ENCODE measurements at regions not wholly inside any gene's neighbourhood (a gene's known extent, or its start where the extent isn't known, plus 50 kb on each side); places are given as distances from the start of the nearest gene placed in this dataset.

- 64 to 65% methylated on average over 6 of the region's 6 CpGs for WGBS, 2 donors
- Histone ChIP-seq H3K4me1 (no peaks in the 10 kb centered on the region), H3K4me3 (no peak overlapping the region), H3K9me3 (peaks cover 0 to 30% (median 5%) of the 10 kb centered on the region in 11 donors), H3K36me3 (no peaks in the 10 kb centered on the region), H3K27ac (no peak overlapping the region), H3K27me3 (peaks cover 0 to 13% (median 4%) of the 10 kb centered on the region in 7 donors)
- intact Hi-C loops (cut with DNase I): no loop called here
- DNase-seq (no peak), ATAC-seq (no peak)
- no peak for TF ChIP-seq CTCF (IDR thresholded peaks at IDR 0.05)
Observed at GRCh38 chr7:96861-97260, 95.5 kb upstream of the FAM20C start.

GRCh38 chr7:97310-97841 is 95.0 kb upstream of the FAM20C start:
- Histone ChIP-seq H3K27ac (no peak overlapping the region), H3K9me3 (peaks cover 0 to 30% (median 5%) of the 10 kb centered on the region in 11 donors), H3K4me1 (peaks cover 0 to 3% (median 0%) of the 10 kb centered on the region in 9 donors), H3K27me3 (peaks cover 0 to 10% (median 4%) of the 10 kb centered on the region in 7 donors), H3K36me3 (no peaks in the 10 kb centered on the region), H3K4me3 (no peak overlapping the region)
- ATAC-seq: no peak
- WGBS, 2 donors: 64 to 70% methylated on average over 3 of the region's 3 CpGs
- TF ChIP-seq CTCF (IDR thresholded peaks at IDR 0.05): no peak
- intact Hi-C loops (cut with DNase I): no loop called here
- no peak for DNase-seq

- no peak for DNase-seq
- intact Hi-C loops (cut with DNase I): no loop called here
- Histone ChIP-seq H3K36me3 (no peaks in the 10 kb centered on the region), H3K27me3 (peaks cover 0 to 15% (median 0%) of the 10 kb centered on the region in 7 donors), H3K4me1 (peaks cover 0 to 6% (median 0%) of the 10 kb centered on the region in 9 donors), H3K4me3 (no peak overlapping the region), H3K27ac (no peak overlapping the region), H3K9me3 (peaks cover 0 to 30% (median 5%) of the 10 kb centered on the region in 11 donors)
- TF ChIP-seq CTCF (IDR thresholded peaks at IDR 0.05): no peak
- 75 to 78% methylated on average over 10 of the region's 10 CpGs for WGBS, 2 donors
- ATAC-seq: no peak
Observed at GRCh38 chr7:101146-102046, 91.0 kb upstream of the FAM20C start.

- Histone ChIP-seq H3K4me1 (peaks cover 0 to 6% (median 0%) of the 10 kb centered on the region in 9 donors), H3K27ac (no peak overlapping the region), H3K9me3 (peaks cover 0 to 27% (median 5%) of the 10 kb centered on the region in 11 donors), H3K4me3 (no peak overlapping the region), H3K27me3 (peaks cover 0 to 15% (median 0%) of the 10 kb centered on the region in 7 donors), H3K36me3 (no peaks in the 10 kb centered on the region)
- no peak for TF ChIP-seq CTCF (IDR thresholded peaks at IDR 0.05)
- DNase-seq: no peak
- 83 to 84% methylated on average over 13 of the region's 13 CpGs for WGBS, 2 donors
- ATAC-seq: peak in 1 of 8 donors; percentile 35
- intact Hi-C loops (cut with DNase I): no loop called here
Observed at GRCh38 chr7:102047-102711, 90.2 kb upstream of the FAM20C start.
